ENCODE measurements at regions not wholly inside any gene's neighbourhood (a gene's known extent, or its start where the extent isn't known, plus 50 kb on each side); places are given as distances from the start of the nearest gene placed in this dataset.

GRCh38 chr4:26130841-26131432 is 189.9 kb upstream of the RBPJ start:
- no peak for FAIRE-seq
- DNase-seq (ENCODE audit: insufficient read length, low spot score) = no peak

DNA sequence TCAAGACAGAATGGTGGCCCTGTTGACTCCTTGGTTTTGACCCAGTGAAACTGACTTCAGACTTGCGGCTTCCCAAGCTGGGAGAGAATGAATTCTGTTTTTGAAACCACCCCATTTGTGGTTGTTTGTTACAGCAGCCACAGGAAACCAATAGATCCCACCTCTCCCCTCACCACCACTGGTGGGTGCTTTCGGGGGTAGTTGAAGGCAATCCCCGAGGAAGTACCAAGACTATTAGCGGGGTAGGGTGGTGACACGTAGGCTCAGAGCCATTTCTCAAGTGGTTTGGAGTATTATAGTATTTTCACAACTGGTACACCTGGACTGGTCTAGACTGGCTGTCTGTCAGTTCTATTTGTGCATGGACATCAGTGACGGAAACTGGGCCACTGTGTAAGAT is 189.1 kb upstream of the RBPJ start:
- FAIRE-seq (peak; percentile 78), DNase-seq (ENCODE audit: insufficient read length, low spot score) (peak; percentile 6)

GRCh38 chr4:26132858-26133257 is 188.0 kb upstream of the RBPJ start:
- no peak for DNase-seq (ENCODE audit: insufficient read length, low spot score)
- FAIRE-seq = no peak

- FAIRE-seq (no peak), DNase-seq (ENCODE audit: insufficient read length, low spot score) (no peak)
These were observed 187.0 kb upstream of the RBPJ start for GRCh38 chr4:26133840-26134239.

GRCh38 chr4:26135331-26135730 is 185.5 kb upstream of the RBPJ start:
- no peak for DNase-seq (ENCODE audit: insufficient read length, low spot score)
- FAIRE-seq = no peak

DNA sequence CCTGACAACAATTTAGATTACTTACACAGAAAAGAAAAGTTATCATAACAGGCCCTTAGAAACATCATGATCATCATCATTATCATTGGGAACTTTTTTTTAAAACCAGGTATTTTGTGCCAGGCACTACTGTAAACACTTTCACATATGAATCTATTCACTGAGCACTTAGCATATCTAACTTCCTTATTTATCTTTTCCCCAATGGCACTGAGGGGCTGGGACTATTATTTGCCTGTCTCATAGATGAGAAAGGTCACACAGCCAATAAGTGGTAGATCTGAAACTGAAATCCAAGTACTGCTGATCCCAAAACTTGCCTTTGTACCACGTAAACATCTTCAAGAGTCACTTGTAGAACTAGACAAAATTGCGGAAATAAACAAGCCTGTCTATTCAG is 184.2 kb upstream of the RBPJ start:
- no peak for DNase-seq (ENCODE audit: insufficient read length, low spot score)

GRCh38 chr4:26137288-26137687 is 183.5 kb upstream of the RBPJ start:
- FAIRE-seq (no peak), DNase-seq (ENCODE audit: insufficient read length, low spot score) (no peak)

More for the DNA sequence above, 184.2 kb upstream of the RBPJ start:
- FAIRE-seq = no peak

DNA sequence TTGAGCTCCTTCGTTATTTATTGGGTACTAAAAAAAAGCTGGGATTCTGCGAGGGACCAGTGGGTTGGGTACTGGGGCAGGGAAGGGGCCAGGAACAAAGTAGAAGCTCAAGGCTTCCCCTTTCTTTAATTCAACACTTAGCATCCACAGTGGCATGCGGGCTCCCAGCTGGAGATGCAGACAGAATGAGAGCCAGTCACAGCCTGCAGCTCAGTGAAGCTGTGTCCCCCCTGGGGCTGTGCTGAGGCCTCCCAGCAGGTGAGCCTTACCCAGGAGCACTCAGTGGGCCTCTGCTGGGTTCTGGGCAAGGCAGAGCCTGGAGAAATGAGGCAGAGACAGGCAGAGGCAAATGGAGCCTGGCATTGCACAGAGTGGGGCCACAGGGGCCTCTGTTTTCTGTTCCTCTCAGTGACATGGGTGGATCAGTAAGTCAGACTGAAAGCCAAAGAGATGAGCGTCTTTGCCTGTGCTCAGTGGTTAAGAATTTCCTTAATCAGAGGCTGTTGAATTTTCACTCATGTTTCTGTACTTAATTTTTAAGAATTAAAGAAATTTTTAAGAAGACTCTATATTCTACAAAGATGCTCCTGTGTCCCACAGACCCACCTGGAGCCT is 181.4 kb upstream of the RBPJ start:
- FAIRE-seq (no peak), DNase-seq (ENCODE audit: insufficient read length, low spot score) (no peak)

GRCh38 chr4:26140150-26140898 is 180.5 kb upstream of the RBPJ start:
- DNase-seq (ENCODE audit: insufficient read length, low spot score) (no peak), FAIRE-seq (no peak)

- DNase-seq (ENCODE audit: insufficient read length, low spot score) = no peak
- FAIRE-seq = no peak
These were observed 179.6 kb upstream of the RBPJ start for GRCh38 chr4:26141051-26141721.

GRCh38 chr4:26141911-26142638 is 178.7 kb upstream of the RBPJ start:
- no peak for FAIRE-seq
- DNase-seq (ENCODE audit: insufficient read length, low spot score) = no peak

- peak; percentile 45 for FAIRE-seq
- no peak for DNase-seq (ENCODE audit: insufficient read length, low spot score)
These were observed 176.2 kb upstream of the RBPJ start for GRCh38 chr4:26144526-26145155.

DNA sequence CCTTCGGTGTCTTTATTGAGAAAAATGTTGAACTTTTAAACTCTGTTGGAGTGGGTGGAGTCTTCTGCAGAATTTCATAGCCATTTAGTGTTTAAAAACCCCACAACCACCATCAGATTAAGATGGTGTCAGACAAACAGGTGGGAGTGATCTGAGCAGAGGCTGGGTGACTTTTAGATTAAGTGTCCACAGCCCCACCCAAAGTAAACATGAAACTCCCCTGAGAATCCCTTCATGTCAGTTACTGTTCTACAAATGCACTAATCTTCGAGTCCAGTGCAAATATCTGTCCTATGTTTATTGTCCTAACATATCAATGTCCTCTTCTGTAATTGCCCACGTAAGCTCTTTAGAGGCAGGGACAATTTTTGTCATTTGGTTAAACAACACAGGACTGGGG is 175.6 kb upstream of the RBPJ start:
- DNase-seq (ENCODE audit: insufficient read length, low spot score) (no peak), FAIRE-seq (peak; percentile 33)

DNA sequence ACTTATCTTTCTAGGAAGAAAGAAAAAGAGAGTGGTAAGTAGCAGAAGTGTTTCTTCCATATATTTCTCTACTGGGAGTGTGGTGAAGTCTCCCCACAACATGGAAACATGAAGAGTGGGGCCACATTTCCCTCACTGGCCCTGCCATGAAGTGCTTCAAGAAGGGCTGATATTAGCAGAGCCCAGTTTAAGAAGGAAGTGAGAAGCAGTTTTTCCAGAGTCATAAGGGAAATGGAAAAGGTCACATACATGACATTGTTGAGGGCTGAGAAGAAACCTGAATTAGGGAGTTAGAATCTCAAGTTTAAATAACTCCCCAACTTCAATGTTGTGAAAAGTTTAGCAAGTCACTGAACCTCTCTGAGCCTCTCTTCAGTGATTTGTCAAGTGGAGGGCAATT is 171.9 kb upstream of the RBPJ start:
- DNase-seq (ENCODE audit: insufficient read length, low spot score) (no peak), FAIRE-seq (no peak)

GRCh38 chr4:26150948-26151347 is 169.9 kb upstream of the RBPJ start:
- FAIRE-seq (no peak), DNase-seq (ENCODE audit: insufficient read length, low spot score) (no peak)

GRCh38 chr4:26151615-26152014 is 169.2 kb upstream of the RBPJ start:
- FAIRE-seq (no peak), DNase-seq (ENCODE audit: insufficient read length, low spot score) (no peak)

- no peak for DNase-seq (ENCODE audit: insufficient read length, low spot score)
- no peak for FAIRE-seq
These were observed 168.8 kb upstream of the RBPJ start for GRCh38 chr4:26152056-26152455.

DNA sequence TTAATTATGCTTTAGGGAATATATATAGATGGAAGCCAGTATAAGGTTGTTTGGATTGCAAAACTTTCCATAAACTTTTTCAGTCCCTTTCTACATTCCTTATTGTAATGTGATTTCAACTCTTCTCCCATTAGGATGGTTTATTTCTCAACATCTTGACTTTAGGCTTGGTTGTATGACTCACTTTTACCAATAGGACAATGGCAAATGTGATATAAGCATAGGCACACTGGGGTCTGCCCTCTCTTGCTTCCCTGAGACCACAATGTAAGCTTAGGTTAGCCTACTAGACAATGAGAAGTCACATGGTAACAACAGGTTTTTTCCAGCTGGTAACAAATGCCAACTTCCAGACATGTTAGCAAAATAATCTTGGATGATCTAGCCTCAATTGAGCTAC is 163.3 kb upstream of the RBPJ start:
- DNase-seq (ENCODE audit: insufficient read length, low spot score) = no peak
- FAIRE-seq = no peak

DNA sequence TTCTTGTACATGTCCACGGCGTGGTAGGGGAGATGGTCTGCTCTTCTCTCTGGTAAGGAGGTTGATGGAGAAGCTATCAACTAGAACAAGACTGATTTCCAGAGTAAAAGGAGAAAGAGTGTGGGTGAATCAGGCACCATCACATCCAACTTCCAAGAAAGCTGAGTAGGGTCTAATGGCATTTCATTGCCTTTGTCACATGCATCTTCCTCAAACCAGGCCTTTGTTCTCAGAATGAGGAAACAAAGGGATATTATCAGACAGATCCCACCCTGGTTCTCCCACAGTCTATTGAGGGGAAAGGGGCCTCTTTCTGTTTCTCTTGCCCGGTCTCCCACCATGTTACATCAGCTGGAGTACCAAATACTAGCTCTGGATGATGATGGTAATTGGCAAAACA is 160.2 kb upstream of the RBPJ start:
- no peak for DNase-seq (ENCODE audit: insufficient read length, low spot score)
- no peak for FAIRE-seq

DNA sequence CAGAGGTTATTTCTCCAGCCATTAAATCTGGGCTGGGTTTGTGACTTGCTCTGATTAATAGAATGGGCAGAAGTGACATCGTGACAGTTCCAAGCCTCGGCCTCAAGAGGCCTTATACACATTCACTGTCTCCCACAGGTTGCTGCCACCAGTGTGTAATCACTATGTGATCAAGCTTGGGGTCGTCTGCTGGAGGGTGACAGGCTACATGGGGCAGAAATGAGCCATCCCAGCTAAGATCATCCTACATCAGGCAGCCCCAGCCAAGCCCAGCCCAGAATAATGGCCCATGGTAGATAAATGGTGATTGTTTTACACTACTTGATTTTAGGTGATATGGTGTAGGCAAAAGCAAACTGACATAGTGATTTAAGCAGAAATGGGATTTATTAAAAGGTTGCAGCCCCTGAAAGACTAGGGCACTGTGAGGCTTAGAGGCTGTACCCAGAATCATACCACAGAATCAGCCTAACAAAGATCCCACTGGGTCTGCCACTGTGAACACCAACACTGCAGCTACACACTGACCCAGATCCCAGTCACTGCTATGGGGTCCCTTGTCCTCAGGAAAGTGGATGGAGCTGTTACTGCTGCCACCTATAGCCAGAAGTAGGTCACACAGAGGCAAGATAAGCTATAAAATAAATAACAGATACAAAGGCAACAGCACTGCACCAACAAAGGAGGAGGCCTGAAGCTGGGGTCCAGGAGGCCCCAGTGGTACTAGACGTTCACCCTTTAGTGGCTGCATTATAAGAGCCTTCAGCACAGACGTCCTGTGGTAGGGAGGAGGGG is 159.6 kb upstream of the RBPJ start:
- no peak for FAIRE-seq

More for the DNA sequence above, 159.6 kb upstream of the RBPJ start:
- DNase-seq (ENCODE audit: insufficient read length, low spot score) = no peak
